ENCODE measurements at regions not wholly inside any gene's neighbourhood (a gene's known extent, or its start where the extent isn't known, plus 50 kb on each side); places are given as distances from the start of the nearest gene placed in this dataset.
"Not testable (repeated sequence)": the region's sequence is repeated elsewhere in the genome, so short reads cannot be mapped to it uniquely, and the experiment has no call there.

DNA sequence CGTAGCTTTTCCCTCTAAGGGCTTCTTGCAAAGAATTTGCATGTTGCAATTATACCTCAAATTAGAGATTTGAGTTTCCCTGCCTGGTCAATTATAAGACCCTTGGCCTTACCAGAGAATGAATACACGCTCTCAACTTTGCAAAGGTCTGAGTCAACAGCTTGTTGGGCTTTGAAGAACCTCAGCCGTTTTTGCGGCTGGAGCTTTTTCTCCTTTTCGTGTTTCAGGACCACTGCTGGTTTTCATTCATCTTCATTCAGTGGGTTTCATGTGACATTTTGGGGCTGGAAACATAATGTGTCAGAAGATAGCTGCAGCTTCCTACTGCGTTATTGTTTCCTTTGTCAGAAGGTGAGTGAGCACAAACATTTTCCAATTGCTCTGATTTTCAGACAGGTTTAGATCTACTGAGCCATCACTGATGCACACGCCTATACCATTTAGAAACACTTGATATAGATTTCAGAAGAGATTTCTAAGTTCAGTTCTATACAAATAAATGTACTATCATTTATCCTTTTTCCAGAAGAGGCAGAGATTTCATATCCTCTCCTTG lies 152.3 kb downstream of the SPDYE17 start:
- TF ChIP-seq, protein P1, sequence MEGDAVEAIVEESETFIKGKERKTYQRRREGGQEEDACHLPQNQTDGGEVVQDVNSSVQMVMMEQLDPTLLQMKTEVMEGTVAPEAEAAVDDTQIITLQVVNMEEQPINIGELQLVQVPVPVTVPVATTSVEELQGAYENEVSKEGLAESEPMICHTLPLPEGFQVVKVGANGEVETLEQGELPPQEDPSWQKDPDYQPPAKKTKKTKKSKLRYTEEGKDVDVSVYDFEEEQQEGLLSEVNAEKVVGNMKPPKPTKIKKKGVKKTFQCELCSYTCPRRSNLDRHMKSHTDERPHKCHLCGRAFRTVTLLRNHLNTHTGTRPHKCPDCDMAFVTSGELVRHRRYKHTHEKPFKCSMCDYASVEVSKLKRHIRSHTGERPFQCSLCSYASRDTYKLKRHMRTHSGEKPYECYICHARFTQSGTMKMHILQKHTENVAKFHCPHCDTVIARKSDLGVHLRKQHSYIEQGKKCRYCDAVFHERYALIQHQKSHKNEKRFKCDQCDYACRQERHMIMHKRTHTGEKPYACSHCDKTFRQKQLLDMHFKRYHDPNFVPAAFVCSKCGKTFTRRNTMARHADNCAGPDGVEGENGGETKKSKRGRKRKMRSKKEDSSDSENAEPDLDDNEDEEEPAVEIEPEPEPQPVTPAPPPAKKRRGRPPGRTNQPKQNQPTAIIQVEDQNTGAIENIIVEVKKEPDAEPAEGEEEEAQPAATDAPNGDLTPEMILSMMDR (IDR thresholded peaks at IDR 0.05), result not testable (repeated sequence)
- TF ChIP-seq POLR2A, POLR2AphosphoS5 (IDR thresholded peaks at IDR 0.05): not testable (repeated sequence)
